Liver (tissue), 7 donors: ENCODE measurements at regions not wholly inside any gene's neighbourhood (a gene's known extent, or its start where the extent isn't known, plus 50 kb on each side); places are given as distances from the start of the nearest gene placed in this dataset.

Experiments used
- DNase-seq: peaks from one replicate; pipeline ENCODE4 v3.0.0-alpha.2; 2017; ENCODE audit warnings: low spot score
- H3K27ac ChIP-seq, 2 donors: one replicate each; pipeline ENCODE4 v1.7.0; 2013; ENCODE audit warnings: inconsistent platforms in 2 of 2, low read length in 2 of 2, control low read depth in 1 of 2, low read depth in 1 of 2, mild to moderate bottlenecking in 1 of 2
- H3K27me3 ChIP-seq, 4 donors: one replicate each; pipeline versions ENCODE4 v1.6.1 to v1.7.0; 2013; ENCODE audit warnings: low read length in 3 of 4, inconsistent platforms in 1 of 4, mild to moderate bottlenecking in 1 of 4, moderate library complexity in 1 of 4; ENCODE audit not compliant: control insufficient read depth in 4 of 4, insufficient read depth in 4 of 4
- H3K36me3 ChIP-seq, 4 donors: one replicate each; pipeline versions ENCODE4 v1.6.1 to v1.7.0; 2013; ENCODE audit warnings: low read length in 3 of 4, mild to moderate bottlenecking in 3 of 4, low read depth in 1 of 4, moderate library complexity in 1 of 4; ENCODE audit not compliant: control insufficient read depth in 4 of 4, insufficient read depth in 3 of 4
- H3K4me1 ChIP-seq, 4 donors: one replicate each; pipeline versions ENCODE4 v1.6.1 to v1.7.0; 2013; ENCODE audit warnings: low read length in 3 of 4, mild to moderate bottlenecking in 3 of 4, moderate library complexity in 1 of 4; ENCODE audit not compliant: control insufficient read depth in 4 of 4, insufficient read depth in 4 of 4
- H3K4me3 ChIP-seq, 3 donors: one replicate each; pipeline versions ENCODE4 v1.6.1 to v1.7.0; 2013; ENCODE audit warnings: low read length in 3 of 3, control low read depth in 1 of 3, low read depth in 1 of 3, mild to moderate bottlenecking in 1 of 3
- H3K9ac ChIP-seq, 2 donors: one replicate each; pipeline ENCODE4 v1.7.0; 2013; ENCODE audit warnings: low read length in 2 of 2, mild to moderate bottlenecking in 2 of 2, moderate library complexity in 2 of 2, control low read depth in 1 of 2, low read depth in 1 of 2
- H3K9me3 ChIP-seq, 4 donors: one replicate each; pipeline versions ENCODE4 v1.6.1 to v1.7.0; 2013; ENCODE audit warnings: low read length in 3 of 4; ENCODE audit not compliant: control insufficient read depth in 4 of 4
- EGR1 ChIP-seq, 2 donors: IDR thresholded peaks; 2 replicates each; pipeline ENCODE4 v1.6.1; 2016 to 2018; ENCODE audit warnings: antibody characterized with exemption in 2 of 2, low read depth in 2 of 2
- FOXA1 ChIP-seq: IDR thresholded peaks from 2 replicates; pipeline ENCODE4 v1.6.1; 2016; ENCODE audit warnings: antibody characterized with exemption
- FOXA2 ChIP-seq: IDR thresholded peaks from 2 replicates; pipeline ENCODE4 v1.6.1; 2016; ENCODE audit warnings: antibody characterized with exemption
- JUND ChIP-seq, 2 donors: IDR thresholded peaks; 2 replicates each; pipeline ENCODE4 v1.6.1; 2016; ENCODE audit warnings: antibody characterized with exemption in 2 of 2
- RXRA ChIP-seq, 2 donors: IDR thresholded peaks; 2 replicates each; pipeline ENCODE4 v1.6.1; 2017 to 2018; ENCODE audit warnings: antibody characterized with exemption in 2 of 2, mild to moderate bottlenecking in 1 of 2
- SP1 ChIP-seq: IDR thresholded peaks from 2 replicates; pipeline ENCODE4 v1.6.1; 2018; ENCODE audit warnings: antibody characterized with exemption, mild to moderate bottlenecking
- TAF1 ChIP-seq: conservative IDR thresholded peaks from 2 replicates; pipeline ENCODE4 v1.6.1; 2016; ENCODE audit warnings: antibody characterized with exemption, mild to moderate bottlenecking
- WGBS: extraction: QIAGEN DNeasy Blood & Tissue Kit; methylation state at CpG from one replicate; pipeline ENCODE4 v1.1.7; 2013; 5-methylcytosine and 5-hydroxymethylcytosine counted together
- TF ChIP-seq, protein P1 (sequence below): IDR thresholded peaks from 2 replicates; pipeline ENCODE4 v1.6.1; 2016; ENCODE audit warnings: antibody characterized with exemption, mild to moderate bottlenecking
- TF ChIP-seq, protein P2 (sequence below): IDR thresholded peaks from 2 replicates; pipeline ENCODE4 v1.6.1; 2016; ENCODE audit warnings: antibody characterized with exemption
- TF ChIP-seq, protein P3 (sequence below): IDR thresholded peaks from 2 replicates; pipeline ENCODE4 v1.6.1; 2016; ENCODE audit warnings: antibody characterized with exemption
- donor health status: healthy.
- donor health status: healthy.
- donor health status: healthy.
- donor health status: healthy.

DNA sequence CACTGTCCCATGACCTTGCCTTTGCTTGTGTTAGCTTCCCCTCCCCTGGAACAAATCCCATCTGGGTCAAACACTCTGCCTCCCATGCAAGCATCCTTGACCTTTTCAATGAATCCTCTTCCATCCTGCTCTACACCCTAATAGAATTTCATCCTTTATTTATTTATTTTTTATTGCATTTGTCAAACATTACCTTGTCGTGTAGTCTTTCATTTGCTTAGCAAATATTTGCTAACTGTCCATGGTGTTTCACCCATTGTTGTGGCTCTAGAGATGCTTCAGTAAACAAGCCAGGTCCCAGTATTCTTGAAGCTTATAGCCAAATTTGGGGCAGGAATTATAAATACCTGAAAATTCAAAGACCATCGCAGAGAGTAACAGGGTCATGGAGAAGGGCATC, 51.0 kb upstream of the MRTFB start:
- H3K36me3 ChIP-seq, result no peaks in the 10 kb centered on the region
- H3K9me3 ChIP-seq, result no peaks in the 10 kb centered on the region
- 61% methylated on average over 2 of the region's 2 CpGs for WGBS
- TF ChIP-seq, protein P1, sequence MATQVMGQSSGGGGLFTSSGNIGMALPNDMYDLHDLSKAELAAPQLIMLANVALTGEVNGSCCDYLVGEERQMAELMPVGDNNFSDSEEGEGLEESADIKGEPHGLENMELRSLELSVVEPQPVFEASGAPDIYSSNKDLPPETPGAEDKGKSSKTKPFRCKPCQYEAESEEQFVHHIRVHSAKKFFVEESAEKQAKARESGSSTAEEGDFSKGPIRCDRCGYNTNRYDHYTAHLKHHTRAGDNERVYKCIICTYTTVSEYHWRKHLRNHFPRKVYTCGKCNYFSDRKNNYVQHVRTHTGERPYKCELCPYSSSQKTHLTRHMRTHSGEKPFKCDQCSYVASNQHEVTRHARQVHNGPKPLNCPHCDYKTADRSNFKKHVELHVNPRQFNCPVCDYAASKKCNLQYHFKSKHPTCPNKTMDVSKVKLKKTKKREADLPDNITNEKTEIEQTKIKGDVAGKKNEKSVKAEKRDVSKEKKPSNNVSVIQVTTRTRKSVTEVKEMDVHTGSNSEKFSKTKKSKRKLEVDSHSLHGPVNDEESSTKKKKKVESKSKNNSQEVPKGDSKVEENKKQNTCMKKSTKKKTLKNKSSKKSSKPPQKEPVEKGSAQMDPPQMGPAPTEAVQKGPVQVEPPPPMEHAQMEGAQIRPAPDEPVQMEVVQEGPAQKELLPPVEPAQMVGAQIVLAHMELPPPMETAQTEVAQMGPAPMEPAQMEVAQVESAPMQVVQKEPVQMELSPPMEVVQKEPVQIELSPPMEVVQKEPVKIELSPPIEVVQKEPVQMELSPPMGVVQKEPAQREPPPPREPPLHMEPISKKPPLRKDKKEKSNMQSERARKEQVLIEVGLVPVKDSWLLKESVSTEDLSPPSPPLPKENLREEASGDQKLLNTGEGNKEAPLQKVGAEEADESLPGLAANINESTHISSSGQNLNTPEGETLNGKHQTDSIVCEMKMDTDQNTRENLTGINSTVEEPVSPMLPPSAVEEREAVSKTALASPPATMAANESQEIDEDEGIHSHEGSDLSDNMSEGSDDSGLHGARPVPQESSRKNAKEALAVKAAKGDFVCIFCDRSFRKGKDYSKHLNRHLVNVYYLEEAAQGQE, result no peak
- TF ChIP-seq SP1 (no peak), FOXA2 (no peak), EGR1 (IDR thresholded peaks at IDR 0.05; ENCODE audit: low read depth in 2 of 2) (no peak), JUND (IDR thresholded peaks at IDR 0.05) (no peak), TAF1 (no peak), RXRA (IDR thresholded peaks at IDR 0.05) (no peak), FOXA1 (no peak)
- TF ChIP-seq, protein P2, sequence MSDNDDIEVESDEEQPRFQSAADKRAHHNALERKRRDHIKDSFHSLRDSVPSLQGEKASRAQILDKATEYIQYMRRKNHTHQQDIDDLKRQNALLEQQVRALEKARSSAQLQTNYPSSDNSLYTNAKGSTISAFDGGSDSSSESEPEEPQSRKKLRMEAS, result no peak
- TF ChIP-seq, protein P3, sequence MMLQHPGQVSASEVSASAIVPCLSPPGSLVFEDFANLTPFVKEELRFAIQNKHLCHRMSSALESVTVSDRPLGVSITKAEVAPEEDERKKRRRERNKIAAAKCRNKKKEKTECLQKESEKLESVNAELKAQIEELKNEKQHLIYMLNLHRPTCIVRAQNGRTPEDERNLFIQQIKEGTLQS, result no peak
- no peak overlapping the region for H3K9ac ChIP-seq
- no peak overlapping the region for H3K27ac ChIP-seq
- DNase-seq, result no peak
- peaks cover 0 to 7% (median 3%) of the 10 kb centered on the region in 4 donors for H3K4me1 ChIP-seq
- H3K4me3 ChIP-seq, result no peak overlapping the region
- H3K27me3 ChIP-seq, result no peaks in the 10 kb centered on the region
